ENCODE measurements at regions not wholly inside any gene's neighbourhood (a gene's known extent, or its start where the extent isn't known, plus 50 kb on each side); places are given as distances from the start of the nearest gene placed in this dataset.
"Not testable (repeated sequence)": the region's sequence is repeated elsewhere in the genome, so short reads cannot be mapped to it uniquely, and the experiment has no call there.

GRCh38 chr10:35896001-35896400, 253.9 kb upstream of the FZD8 start:
- no peak for DNase-seq

DNA sequence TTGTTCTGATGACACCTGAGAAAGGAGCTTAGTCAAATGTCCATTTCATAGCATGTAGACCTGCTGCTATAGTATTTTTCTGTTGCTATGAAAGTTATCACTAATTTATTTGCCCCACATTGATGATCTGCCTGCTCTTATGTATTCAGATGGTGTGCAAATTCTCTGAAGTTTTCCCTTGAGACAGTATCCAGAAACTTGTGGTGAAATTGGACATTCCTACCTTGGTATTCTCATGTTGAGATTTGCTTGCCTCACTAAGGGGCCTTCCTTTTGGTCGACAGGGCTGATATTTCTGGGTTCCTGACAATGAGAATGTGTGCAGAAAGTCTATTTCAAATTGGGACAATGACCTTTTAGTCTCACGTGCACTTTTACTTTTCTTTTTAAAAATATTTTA, 253.2 kb upstream of the FZD8 start:
- no peak for DNase-seq

DNA sequence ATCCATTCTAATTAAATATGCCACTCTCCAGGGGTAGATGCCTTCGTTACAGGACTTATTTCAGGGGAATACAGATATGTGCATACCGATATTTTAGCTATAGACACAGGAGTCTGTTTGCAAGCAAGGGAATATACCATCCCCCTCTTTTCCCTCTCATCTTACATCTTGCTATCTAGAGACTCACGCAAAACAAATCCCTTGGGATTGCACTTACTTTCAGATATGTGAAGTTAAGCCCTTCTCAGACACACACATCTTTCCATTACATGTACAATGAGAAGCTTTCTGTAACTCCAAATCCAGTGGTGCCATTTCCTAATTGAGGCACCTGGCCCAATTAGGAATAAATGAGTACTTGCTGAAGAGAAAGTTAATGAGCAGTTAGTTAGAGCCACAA, 250.4 kb upstream of the FZD8 start:
- no peak for DNase-seq

DNA sequence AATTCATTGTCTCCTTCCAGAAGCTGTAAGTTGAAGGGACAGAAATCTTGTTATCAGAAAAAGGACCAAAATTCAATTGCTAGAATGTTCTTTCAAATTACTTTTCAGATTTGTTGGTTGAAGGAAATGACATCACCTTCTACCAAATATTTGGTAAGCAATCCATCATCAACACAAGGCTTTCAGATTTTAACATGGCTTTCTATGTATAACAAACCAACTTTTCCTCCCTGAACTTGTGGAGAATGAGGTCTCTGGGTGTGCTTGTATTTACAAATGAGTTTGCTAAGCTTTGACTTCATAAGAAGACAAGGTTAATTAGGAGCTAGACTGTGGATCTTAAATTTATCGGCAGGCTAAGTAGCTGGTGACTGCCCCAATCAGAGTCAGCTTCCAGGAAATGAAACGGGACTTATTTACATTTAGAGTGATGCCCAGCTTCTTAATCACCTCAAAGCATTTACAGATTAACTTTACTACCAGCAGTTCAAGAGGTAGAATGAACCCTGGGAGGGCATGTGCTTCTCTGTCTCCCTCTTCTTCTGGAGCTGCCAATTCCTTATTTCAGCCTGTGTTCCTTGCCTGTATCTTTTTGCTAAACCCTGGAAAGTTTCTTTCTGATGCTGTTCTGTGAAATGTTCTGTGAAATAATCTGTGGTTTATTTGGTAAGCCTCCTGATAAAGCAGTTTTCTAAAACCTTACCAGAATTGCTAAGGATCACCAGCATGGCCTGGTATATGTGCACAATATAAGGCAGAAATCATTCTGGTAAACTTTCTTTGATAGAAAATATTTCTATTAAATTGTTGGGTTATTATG, 248.8 kb upstream of the FZD8 start:
- peak; percentile 28 for DNase-seq

- peak; percentile 51 for DNase-seq
Measured at GRCh38 chr10:35889971-35890675, 248.0 kb upstream of the FZD8 start.

GRCh38 chr10:35889226-35889625, 247.1 kb upstream of the FZD8 start:
- DNase-seq: no peak

DNA sequence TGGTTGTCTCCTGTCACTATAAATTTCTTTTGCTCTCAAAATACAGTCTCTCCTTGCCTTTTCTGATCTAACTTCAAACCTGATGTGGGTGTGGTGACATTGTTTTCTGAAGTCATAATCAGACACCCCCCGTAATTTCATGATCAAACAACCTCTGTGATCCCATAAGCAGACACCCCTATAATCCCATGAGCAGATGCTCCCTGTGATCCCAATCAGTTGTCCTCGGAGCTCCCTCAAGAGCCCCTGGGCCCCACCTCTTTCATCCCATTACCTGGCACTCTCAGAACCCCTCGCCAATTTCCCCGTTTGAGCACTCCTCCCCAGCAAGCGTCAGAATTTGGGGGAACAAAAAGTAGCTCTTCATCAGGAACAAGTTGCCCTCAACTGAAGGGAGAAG, 246.3 kb upstream of the FZD8 start:
- DNase-seq: no peak

DNA sequence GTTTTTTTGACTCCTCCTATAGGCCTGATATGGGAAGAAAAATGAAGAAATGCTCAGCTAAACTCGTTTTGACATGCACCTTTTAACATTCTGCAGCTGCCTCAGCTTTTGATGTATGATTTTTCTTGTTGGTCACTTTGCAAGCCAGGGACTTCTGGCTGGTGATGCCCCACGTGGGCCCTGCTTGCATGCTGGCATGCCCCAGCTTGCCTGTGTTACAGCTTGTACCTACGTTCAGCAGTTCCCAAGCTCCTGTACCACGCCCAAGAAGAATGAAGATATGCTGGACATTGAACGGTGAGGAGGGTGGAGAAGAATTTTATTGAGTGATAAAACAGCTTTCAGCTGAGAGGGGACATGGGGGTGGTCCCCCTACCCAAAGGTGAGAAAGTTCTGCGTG, 245.6 kb upstream of the FZD8 start:
- DNase-seq: no peak

DNA sequence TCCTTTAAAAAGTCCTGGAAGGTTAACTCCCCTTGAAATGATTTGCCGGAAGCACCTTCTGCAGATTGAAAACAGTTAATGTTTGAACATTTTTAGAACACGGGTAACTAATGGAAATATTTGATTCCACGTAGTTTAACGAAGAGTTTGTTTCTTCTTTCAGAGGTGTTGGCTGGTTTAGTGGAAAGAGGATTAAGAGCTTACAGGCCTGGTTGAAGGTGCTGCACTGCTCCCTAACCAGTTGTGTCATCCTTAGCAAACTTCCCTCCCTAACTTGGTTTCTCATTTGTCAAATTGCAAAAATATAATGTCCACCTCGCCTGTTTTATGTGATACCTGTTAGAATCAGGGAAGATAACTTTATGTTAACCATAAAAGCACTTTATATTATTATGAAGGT, 243.0 kb upstream of the FZD8 start:
- DNase-seq: no peak

DNA sequence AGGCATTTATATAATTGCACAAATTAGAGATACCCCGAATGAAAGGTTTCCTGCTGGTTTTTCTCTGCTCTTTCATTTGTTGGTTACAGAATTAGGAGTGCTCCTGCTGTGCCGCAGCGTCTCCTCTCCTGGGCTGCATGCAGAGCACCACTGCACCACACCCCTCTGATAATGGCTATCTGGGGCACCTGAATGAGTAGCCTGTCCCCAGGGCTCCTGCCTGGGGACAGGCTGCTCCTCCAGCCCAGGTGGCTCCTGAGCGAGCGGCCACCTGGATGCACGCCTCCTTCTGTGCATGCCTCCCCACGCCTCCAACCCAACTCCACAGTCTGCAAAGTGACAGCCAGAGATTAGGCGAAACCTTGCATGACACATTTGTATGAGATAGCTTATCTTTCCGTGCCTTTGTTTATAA, 242.6 kb upstream of the FZD8 start:
- no peak for DNase-seq

DNA sequence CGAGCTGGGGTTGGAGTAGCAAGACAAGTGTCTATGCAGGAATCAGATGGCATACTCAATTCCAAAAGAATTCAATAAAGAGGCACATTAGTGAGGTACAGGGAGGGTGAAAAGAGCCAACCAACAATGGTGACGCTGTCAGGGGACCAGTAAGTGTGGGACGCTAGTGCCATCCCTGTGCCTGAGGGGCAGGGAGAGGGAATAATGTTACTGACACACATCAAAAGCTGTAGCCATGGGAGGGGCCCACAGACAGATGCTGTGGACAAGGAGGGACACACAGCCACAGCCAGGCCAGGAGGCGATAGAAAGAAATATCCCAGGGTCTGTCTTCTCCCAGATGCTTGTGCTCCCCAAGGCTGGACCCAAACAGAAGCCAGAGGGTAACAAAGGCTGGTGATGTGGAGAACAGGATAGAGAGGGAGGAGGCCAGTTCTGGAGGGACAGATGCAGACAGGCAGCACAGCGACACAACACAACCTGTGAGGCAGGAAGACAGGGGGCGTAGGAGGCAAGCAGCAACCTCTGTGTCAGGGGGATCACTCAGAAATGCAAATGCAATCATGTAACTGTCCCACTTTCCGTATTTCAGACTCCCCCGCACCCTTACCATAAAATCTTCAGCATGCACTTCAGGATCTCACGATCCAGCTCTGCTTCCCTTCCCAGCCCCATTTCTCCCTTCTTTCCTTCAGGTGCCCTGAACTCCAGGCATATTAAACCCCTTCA, 240.5 kb upstream of the FZD8 start:
- DNase-seq: no peak

DNA sequence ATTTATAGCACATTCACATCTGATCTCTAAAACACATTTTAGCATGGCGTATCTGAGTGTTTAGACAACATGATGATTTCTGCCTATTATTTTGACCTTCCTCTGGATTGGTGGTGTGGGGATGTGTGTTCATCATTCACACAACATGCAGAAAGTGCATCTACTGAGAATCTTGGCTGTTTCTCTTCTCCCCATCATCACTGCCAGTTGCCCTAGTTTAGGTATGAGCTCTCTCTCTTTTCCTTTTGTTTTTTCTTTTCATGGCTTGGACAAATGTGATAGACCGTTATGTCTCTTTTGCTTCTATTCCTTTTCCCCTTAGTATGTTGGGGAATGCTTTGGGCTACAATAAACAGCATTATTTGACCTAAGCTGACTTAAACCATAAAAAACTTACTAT, 239.2 kb upstream of the FZD8 start:
- no peak for DNase-seq

DNA sequence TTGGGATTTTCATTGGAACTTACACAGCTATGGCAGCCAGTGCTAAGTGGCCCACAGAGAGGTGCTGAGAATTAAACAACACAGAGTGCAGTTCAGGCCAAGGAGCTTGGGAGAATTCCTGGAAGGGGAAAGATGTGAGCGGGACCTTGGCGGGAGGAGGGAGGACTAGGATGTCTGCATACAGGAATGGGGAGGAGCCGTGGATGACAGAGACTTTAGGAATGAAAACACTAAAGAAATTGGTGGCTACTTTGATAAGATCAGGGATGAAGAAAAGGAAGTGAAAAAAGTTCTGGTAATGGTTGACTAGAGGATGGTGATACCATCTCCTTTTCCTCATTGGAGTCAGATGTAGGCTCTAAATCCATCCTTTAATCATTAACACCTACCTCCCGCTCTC, 234.2 kb upstream of the FZD8 start:
- no peak for DNase-seq

GRCh38 chr10:35875016-35875676, 233.1 kb upstream of the FZD8 start:
- DNase-seq: no peak

DNA sequence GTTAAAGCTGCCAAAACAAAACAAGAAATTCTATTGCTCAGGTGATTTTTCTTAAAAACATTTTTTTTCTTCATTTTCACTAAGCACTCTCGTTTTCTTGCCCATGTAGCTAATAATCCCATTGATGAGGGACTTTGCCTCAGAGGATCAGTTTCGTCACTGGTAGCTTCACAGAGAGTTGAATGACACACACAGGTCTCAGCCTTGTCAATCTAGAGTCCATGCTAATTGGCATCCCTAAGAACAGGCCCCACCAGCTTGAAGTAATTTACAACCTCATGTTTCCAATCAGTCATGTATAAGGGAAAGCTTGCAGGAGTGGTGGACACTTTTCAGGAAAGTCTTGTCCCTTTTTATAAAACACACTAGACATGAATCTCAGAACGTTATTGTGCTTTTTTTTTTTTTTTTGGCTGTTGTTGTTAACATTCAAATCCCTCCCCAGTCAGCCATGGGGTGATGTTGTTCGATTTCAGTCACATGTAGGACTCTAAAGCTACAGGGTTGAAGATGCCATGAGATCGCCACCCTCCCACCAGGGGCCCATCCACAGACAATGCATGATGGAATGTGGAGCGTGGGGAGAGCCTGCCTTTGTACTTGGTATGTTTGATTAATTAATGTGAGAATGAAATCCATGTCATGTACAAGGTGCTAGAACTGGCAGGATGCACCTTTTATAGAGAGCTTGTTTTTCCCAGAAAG, 232.4 kb upstream of the FZD8 start:
- no peak for DNase-seq

DNA sequence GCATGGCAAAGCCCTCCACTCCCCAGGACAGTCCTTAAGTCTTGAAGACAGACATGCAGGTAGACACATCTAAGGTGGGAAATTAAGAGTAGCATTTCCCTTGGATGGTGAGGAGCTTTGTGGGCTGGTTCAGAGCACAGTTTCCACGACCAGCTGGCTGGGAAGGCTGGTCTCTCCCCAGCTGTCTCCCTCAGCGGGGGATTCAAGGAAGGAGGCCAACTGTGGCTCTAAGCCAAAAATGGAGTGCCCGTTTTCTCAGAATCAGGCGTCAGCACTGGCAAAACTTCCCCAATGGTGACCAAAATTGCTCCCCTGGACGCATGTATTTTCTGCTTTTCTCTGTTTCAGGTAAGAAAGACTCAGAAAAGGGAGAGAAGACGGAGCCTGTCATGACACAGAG, 230.6 kb upstream of the FZD8 start:
- no peak for DNase-seq

DNA sequence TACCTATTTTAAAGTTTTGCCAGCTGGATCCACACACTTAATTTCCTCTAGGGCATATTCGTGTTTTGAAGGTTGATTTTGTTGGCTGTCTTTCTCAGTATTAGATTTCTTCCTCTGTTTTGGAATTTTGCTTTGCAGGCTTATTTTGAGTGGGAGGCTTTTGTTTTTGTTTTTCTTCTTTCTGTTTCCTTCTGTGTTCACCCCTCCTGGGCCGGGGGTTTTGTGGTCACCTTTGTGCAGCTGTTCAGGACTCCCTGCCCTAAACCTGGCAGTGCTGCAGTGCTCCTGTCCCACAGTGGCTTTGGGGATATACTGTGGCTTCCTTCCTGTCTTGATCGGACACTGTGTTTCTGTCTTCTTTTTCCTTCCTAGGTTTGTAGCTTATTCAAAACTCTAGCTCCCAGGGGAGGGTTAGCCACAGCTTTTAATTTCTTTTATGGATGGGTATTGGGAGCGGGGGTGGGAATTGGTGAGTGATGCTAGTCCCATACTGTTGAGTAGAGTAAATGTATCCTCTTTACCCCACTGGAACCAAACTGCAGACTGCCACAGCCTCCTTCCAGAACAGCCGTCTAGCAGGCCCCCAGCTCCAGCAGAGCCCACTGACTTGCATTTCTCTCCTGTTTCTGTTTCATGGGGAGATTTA, 228.7 kb upstream of the FZD8 start:
- DNase-seq: no peak

GRCh38 chr10:35858676-35859283, 216.7 kb upstream of the FZD8 start:
- not testable (repeated sequence) for DNase-seq

DNA sequence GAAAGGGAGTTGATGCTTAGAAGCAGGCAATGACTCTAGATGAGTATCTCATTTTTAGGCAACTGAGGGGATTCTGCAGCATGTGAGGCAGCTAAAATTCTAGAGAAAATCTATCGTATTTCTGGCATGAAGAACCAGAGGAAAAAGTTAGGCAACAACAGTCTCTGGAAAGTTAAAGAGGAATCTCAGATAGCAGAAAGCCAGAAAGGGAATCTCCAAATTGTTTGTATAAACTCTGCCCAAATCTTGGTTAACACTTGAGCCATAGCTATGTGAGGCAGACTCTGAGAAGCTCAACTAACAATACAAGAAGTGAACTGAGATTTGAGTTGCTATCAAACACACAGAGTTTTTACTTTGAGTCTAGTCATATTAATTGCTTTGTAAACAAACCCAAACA, 215.8 kb upstream of the FZD8 start:
- DNase-seq: no peak

DNA sequence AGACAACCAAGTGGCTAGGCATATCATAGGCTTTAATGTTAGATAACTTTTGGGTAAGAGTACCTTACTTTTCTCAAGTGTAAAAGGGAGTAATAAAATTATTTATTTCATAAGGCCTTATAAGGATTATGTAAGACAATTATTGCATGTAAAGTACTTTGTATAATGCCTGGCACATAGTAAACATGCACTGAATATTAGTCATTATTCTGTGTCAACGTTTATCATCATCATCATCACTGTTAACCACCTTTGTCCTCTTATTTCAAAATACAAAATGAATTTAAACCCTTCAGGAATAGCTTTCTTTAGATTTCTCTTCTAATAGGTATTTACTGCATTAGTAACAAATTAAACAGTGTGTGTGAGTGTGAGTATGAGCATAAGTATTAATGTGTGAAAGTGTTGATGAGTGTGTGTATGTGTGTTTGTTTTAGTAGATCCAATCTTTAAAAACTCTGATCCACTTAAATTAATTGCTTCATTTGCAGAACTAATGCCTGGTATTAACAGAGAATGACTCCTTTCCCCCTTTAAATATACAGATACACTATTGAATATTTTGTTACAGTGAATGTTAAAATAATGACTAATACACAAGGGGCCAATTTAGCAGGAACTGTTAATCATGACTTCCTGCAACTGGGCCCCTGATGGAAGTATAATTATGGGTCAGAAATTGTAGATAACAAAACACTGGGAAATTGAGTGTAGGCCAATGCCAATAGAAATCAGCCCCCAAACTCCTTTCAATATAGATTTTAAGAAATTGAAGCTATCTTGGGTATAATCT, 213.3 kb upstream of the FZD8 start:
- no peak for DNase-seq
